Liver (tissue), 8 donors: ENCODE measurements at regions not wholly inside any gene's neighbourhood (a gene's known extent, or its start where the extent isn't known, plus 50 kb on each side); places are given as distances from the start of the nearest gene placed in this dataset.

Experiments used
- DNase-seq: peaks from one replicate; pipeline ENCODE4 v3.0.0-alpha.2; 2017; ENCODE audit warnings: low spot score
- H3K27ac ChIP-seq, 2 donors: one replicate each; pipeline ENCODE4 v1.7.0; 2013; ENCODE audit warnings: inconsistent platforms in 2 of 2, low read length in 2 of 2, control low read depth in 1 of 2, low read depth in 1 of 2, mild to moderate bottlenecking in 1 of 2
- H3K27me3 ChIP-seq, 4 donors: one replicate each; pipeline versions ENCODE4 v1.6.1 to v1.7.0; 2013; ENCODE audit warnings: low read length in 3 of 4, inconsistent platforms in 1 of 4, mild to moderate bottlenecking in 1 of 4, moderate library complexity in 1 of 4; ENCODE audit not compliant: control insufficient read depth in 4 of 4, insufficient read depth in 4 of 4
- H3K36me3 ChIP-seq, 4 donors: one replicate each; pipeline versions ENCODE4 v1.6.1 to v1.7.0; 2013; ENCODE audit warnings: low read length in 3 of 4, mild to moderate bottlenecking in 3 of 4, low read depth in 1 of 4, moderate library complexity in 1 of 4; ENCODE audit not compliant: control insufficient read depth in 4 of 4, insufficient read depth in 3 of 4
- H3K4me1 ChIP-seq, 4 donors: one replicate each; pipeline versions ENCODE4 v1.6.1 to v1.7.0; 2013; ENCODE audit warnings: low read length in 3 of 4, mild to moderate bottlenecking in 3 of 4, moderate library complexity in 1 of 4; ENCODE audit not compliant: control insufficient read depth in 4 of 4, insufficient read depth in 4 of 4
- H3K4me3 ChIP-seq, 3 donors: one replicate each; pipeline versions ENCODE4 v1.6.1 to v1.7.0; 2013; ENCODE audit warnings: low read length in 3 of 3, control low read depth in 1 of 3, low read depth in 1 of 3, mild to moderate bottlenecking in 1 of 3
- H3K9ac ChIP-seq, 2 donors: one replicate each; pipeline ENCODE4 v1.7.0; 2013; ENCODE audit warnings: low read length in 2 of 2, mild to moderate bottlenecking in 2 of 2, moderate library complexity in 2 of 2, control low read depth in 1 of 2, low read depth in 1 of 2
- H3K9me3 ChIP-seq, 4 donors: one replicate each; pipeline versions ENCODE4 v1.6.1 to v1.7.0; 2013; ENCODE audit warnings: low read length in 3 of 4; ENCODE audit not compliant: control insufficient read depth in 4 of 4
- EGR1 ChIP-seq, 2 donors: IDR thresholded peaks; 2 replicates each; pipeline ENCODE4 v1.6.1; 2016 to 2018; ENCODE audit warnings: antibody characterized with exemption in 2 of 2, low read depth in 2 of 2
- FOXA1 ChIP-seq: IDR thresholded peaks from 2 replicates; pipeline ENCODE4 v1.6.1; 2016; ENCODE audit warnings: antibody characterized with exemption
- FOXA2 ChIP-seq: IDR thresholded peaks from 2 replicates; pipeline ENCODE4 v1.6.1; 2016; ENCODE audit warnings: antibody characterized with exemption
- GABPA ChIP-seq, 2 donors: IDR thresholded peaks in 1 of 2; conservative IDR thresholded peaks in 1 of 2; 2 replicates each; pipeline ENCODE4 v1.6.1; 2016; ENCODE audit warnings: antibody characterized with exemption in 2 of 2, mild to moderate bottlenecking in 1 of 2, moderate library complexity in 1 of 2
- HNF4A ChIP-seq, 2 donors: conservative IDR thresholded peaks; 2 replicates each; pipeline ENCODE4 v1.6.1; 2016; ENCODE audit warnings: antibody characterized with exemption in 2 of 2, mild to moderate bottlenecking in 2 of 2
- HNF4G ChIP-seq: IDR thresholded peaks from 2 replicates; pipeline ENCODE4 v1.6.1; 2016; ENCODE audit warnings: antibody characterized with exemption
- JUND ChIP-seq, 2 donors: IDR thresholded peaks; 2 replicates each; pipeline ENCODE4 v1.6.1; 2016; ENCODE audit warnings: antibody characterized with exemption in 2 of 2
- NR2F2 ChIP-seq: IDR thresholded peaks from 2 replicates; pipeline ENCODE4 v1.6.1; 2016; ENCODE audit warnings: antibody characterized with exemption
- RXRA ChIP-seq, 2 donors: IDR thresholded peaks; 2 replicates each; pipeline ENCODE4 v1.6.1; 2017 to 2018; ENCODE audit warnings: antibody characterized with exemption in 2 of 2, mild to moderate bottlenecking in 1 of 2
- TAF1 ChIP-seq: conservative IDR thresholded peaks from 2 replicates; pipeline ENCODE4 v1.6.1; 2016; ENCODE audit warnings: antibody characterized with exemption, mild to moderate bottlenecking
- YY1 ChIP-seq: IDR thresholded peaks from 2 replicates; pipeline ENCODE4 v1.6.1; 2016; ENCODE audit warnings: antibody characterized with exemption, mild to moderate bottlenecking
- WGBS: extraction: QIAGEN DNeasy Blood & Tissue Kit; methylation state at CpG from one replicate; pipeline ENCODE4 v1.1.7; 2013; 5-methylcytosine and 5-hydroxymethylcytosine counted together
- TF ChIP-seq, protein P1 (sequence below): IDR thresholded peaks from 2 replicates; pipeline ENCODE4 v1.6.1; 2016; ENCODE audit warnings: antibody characterized with exemption
- TF ChIP-seq, protein P2 (sequence below): IDR thresholded peaks from 2 replicates; pipeline ENCODE4 v1.6.1; 2016; ENCODE audit warnings: antibody characterized with exemption, mild to moderate bottlenecking
- TF ChIP-seq, protein P3 (sequence below): IDR thresholded peaks from 2 replicates; pipeline ENCODE4 v1.6.1; 2016; ENCODE audit warnings: antibody characterized with exemption
- TF ChIP-seq, protein P4 (sequence below): fragments of 150-350 bp; IDR thresholded peaks from 2 replicates; pipeline ENCODE4 v1.5.1; 2017; ENCODE audit warnings: improper control_type of control experiment, low read depth, low read length; ENCODE audit not compliant: missing input control
- TF ChIP-seq, protein P5 (sequence below): IDR thresholded peaks from 2 replicates; pipeline ENCODE4 v1.6.1; 2016; ENCODE audit warnings: antibody characterized with exemption
- donor health status: healthy.
- donor health status: healthy.
- donor health status: healthy.
- donor health status: healthy.
- donor health status: healthy.

DNA sequence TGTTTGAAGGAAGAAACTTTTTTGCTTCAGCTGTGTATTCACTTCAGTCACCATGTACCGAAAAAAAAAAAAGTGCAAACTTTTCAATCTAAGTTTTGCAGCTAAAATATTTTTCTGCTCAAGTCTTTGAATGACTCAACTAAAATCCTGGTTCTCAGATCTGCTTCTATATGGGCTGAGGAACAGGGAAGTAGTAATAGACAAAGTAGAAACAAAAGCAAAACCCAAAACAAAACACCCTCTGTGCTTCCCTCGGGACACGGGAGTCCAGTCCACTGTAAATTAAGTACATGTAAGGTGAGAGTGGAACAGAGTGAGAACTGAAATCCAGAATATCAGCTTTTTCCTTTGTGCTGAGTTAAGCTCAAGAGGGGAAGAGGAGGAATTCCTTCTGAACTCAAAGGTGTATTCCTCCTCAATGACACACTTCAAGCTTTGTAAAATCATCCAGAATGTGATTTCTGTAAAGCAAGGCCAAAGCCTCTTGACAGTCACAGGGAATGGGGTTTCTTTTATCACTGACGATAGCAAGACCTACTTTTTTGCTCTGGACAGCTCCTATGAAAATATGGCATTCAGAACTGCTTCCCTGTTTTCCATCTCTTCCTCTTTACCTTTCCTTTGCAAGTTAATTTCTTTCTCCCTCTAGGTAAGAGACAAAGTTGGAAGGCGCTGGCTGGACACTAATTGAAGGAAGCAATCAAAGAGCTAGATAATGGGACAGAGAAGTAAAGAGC, 433.5 kb upstream of the MMADHC start:
- H3K4me3 ChIP-seq, result no peak overlapping the region
- DNase-seq, result no peak
- H3K36me3 ChIP-seq, result no peaks in the 10 kb centered on the region
- H3K9me3 ChIP-seq, result no peaks in the 10 kb centered on the region
- 84% methylated on average over 5 of the region's 5 CpGs for WGBS
- H3K9ac ChIP-seq, result no peak overlapping the region
- no peaks in the 10 kb centered on the region for H3K4me1 ChIP-seq
- H3K27me3 ChIP-seq, result no peaks in the 10 kb centered on the region
- TF ChIP-seq, protein P1, sequence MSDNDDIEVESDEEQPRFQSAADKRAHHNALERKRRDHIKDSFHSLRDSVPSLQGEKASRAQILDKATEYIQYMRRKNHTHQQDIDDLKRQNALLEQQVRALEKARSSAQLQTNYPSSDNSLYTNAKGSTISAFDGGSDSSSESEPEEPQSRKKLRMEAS, result no peak
- TF ChIP-seq RXRA (IDR thresholded peaks at IDR 0.05) (no peak), NR2F2 (no peak), JUND (IDR thresholded peaks at IDR 0.05) (no peak), HNF4A (conservative IDR thresholded peaks at IDR 0.05) (no peak), GABPA (IDR thresholded peaks at IDR 0.05 in 1 of 2, conservative IDR thresholded peaks at IDR 0.05 in 1 of 2) (no peak), FOXA1 (no peak), HNF4G (no peak), EGR1 (IDR thresholded peaks at IDR 0.05; ENCODE audit: low read depth in 2 of 2) (no peak)
- TF ChIP-seq, protein P2, sequence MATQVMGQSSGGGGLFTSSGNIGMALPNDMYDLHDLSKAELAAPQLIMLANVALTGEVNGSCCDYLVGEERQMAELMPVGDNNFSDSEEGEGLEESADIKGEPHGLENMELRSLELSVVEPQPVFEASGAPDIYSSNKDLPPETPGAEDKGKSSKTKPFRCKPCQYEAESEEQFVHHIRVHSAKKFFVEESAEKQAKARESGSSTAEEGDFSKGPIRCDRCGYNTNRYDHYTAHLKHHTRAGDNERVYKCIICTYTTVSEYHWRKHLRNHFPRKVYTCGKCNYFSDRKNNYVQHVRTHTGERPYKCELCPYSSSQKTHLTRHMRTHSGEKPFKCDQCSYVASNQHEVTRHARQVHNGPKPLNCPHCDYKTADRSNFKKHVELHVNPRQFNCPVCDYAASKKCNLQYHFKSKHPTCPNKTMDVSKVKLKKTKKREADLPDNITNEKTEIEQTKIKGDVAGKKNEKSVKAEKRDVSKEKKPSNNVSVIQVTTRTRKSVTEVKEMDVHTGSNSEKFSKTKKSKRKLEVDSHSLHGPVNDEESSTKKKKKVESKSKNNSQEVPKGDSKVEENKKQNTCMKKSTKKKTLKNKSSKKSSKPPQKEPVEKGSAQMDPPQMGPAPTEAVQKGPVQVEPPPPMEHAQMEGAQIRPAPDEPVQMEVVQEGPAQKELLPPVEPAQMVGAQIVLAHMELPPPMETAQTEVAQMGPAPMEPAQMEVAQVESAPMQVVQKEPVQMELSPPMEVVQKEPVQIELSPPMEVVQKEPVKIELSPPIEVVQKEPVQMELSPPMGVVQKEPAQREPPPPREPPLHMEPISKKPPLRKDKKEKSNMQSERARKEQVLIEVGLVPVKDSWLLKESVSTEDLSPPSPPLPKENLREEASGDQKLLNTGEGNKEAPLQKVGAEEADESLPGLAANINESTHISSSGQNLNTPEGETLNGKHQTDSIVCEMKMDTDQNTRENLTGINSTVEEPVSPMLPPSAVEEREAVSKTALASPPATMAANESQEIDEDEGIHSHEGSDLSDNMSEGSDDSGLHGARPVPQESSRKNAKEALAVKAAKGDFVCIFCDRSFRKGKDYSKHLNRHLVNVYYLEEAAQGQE, result no peak
- H3K27ac ChIP-seq, result no peak overlapping the region

DNA sequence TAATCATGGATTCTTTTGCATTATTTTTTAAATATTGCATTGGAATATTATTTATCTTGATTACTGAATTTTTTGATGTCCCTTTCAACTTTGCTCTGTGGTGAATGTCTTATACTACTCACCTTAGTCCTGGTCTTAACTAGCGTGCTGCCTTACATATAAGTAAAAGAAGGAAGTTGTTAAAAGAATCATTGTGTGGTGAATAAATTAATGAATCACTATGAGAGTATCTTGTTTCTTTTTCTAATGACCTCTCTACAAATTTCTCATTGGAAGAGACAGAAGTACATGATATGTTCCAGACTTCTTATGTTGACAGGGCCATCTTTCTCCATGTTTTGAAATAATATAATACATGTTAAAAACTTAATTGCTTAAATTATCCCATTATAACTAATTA, 432.6 kb upstream of the MMADHC start:
- H3K4me3 ChIP-seq, result no peak overlapping the region
- H3K9ac ChIP-seq, result no peak overlapping the region
- whole genome bisulfite sequencing, result 95% methylated on average over 1 of the region's 1 CpG
- no peaks in the 10 kb centered on the region for H3K36me3 ChIP-seq
- TF ChIP-seq JUND (IDR thresholded peaks at IDR 0.05), result no peak
- TF ChIP-seq, protein P3, sequence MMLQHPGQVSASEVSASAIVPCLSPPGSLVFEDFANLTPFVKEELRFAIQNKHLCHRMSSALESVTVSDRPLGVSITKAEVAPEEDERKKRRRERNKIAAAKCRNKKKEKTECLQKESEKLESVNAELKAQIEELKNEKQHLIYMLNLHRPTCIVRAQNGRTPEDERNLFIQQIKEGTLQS, result no peak
- no peak for TF ChIP-seq FOXA2
- no peak for TF ChIP-seq FOXA1
- TF ChIP-seq, protein P1, result no peak
- TF ChIP-seq EGR1 (IDR thresholded peaks at IDR 0.05; ENCODE audit: low read depth in 2 of 2), result no peak
- no peak for TF ChIP-seq YY1
- TF ChIP-seq, protein P4, sequence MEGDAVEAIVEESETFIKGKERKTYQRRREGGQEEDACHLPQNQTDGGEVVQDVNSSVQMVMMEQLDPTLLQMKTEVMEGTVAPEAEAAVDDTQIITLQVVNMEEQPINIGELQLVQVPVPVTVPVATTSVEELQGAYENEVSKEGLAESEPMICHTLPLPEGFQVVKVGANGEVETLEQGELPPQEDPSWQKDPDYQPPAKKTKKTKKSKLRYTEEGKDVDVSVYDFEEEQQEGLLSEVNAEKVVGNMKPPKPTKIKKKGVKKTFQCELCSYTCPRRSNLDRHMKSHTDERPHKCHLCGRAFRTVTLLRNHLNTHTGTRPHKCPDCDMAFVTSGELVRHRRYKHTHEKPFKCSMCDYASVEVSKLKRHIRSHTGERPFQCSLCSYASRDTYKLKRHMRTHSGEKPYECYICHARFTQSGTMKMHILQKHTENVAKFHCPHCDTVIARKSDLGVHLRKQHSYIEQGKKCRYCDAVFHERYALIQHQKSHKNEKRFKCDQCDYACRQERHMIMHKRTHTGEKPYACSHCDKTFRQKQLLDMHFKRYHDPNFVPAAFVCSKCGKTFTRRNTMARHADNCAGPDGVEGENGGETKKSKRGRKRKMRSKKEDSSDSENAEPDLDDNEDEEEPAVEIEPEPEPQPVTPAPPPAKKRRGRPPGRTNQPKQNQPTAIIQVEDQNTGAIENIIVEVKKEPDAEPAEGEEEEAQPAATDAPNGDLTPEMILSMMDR, result no peak
- no peak for TF ChIP-seq HNF4A (conservative IDR thresholded peaks at IDR 0.05)
- TF ChIP-seq, protein P5, sequence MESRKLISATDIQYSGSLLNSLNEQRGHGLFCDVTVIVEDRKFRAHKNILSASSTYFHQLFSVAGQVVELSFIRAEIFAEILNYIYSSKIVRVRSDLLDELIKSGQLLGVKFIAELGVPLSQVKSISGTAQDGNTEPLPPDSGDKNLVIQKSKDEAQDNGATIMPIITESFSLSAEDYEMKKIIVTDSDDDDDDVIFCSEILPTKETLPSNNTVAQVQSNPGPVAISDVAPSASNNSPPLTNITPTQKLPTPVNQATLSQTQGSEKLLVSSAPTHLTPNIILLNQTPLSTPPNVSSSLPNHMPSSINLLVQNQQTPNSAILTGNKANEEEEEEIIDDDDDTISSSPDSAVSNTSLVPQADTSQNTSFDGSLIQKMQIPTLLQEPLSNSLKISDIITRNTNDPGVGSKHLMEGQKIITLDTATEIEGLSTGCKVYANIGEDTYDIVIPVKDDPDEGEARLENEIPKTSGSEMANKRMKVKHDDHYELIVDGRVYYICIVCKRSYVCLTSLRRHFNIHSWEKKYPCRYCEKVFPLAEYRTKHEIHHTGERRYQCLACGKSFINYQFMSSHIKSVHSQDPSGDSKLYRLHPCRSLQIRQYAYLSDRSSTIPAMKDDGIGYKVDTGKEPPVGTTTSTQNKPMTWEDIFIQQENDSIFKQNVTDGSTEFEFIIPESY, result no peak
- no peak for TF ChIP-seq TAF1
- TF ChIP-seq HNF4G, result no peak
- TF ChIP-seq, protein P2, result no peak
- H3K4me1 ChIP-seq, result no peaks in the 10 kb centered on the region
- no peak for DNase-seq
- H3K27ac ChIP-seq, result no peak overlapping the region
- no peaks in the 10 kb centered on the region for H3K27me3 ChIP-seq
- H3K9me3 ChIP-seq, result no peaks in the 10 kb centered on the region
